Left colon (tissue), 2 donors: ENCODE measurements at regions not wholly inside any gene's neighbourhood (a gene's known extent, or its start where the extent isn't known, plus 50 kb on each side); places are given as distances from the start of the nearest gene placed in this dataset.

Experiments used
- ATAC-seq: fragments of 200-7000 bp; cut with Tn5 transposase; one replicate; pipeline ENCODE4 v1.9.1; 2020; ENCODE audit warnings: mild to moderate bottlenecking, moderate library complexity
- DNase-seq, 2 donors: peaks; one replicate each; pipeline ENCODE4 v3.0.0-alpha.2; 2020
- intact Hi-C, 2 donors: fragments of 100-400 bp; cut with DNase I in 1 of 2; cut with micrococcal nuclease in 1 of 2; formaldehyde crosslinking; loops; one replicate each; pipeline versions ENCODE4 v1.11.2 to v1.14.0; 2022; cut with DNase I, micrococcal nuclease
- donor health status: DM: no; HTN: no; CAD: no.
- donor health status: DM: yes; HTN: yes; CAD: no.

- intact Hi-C loops: no loop called here
- ATAC-seq: no peak
- DNase-seq: no peak
These were observed 584.2 kb downstream of the CMPK2 start for GRCh38 chr2:6281524-6281923.

GRCh38 chr2:6283259-6283658, 582.4 kb downstream of the CMPK2 start:
- ATAC-seq (no peak), DNase-seq (no peak)
- intact Hi-C loops: no loop called here

- intact Hi-C loops: no loop called here
These were observed 578.3 kb downstream of the CMPK2 start for GRCh38 chr2:6287406-6287805.

GRCh38 chr2:6288791-6289190, 576.9 kb downstream of the CMPK2 start:
- intact Hi-C loops: no loop called here
- DNase-seq (no peak), ATAC-seq (no peak)

More at GRCh38 chr2:6287406-6287805, 578.3 kb downstream of the CMPK2 start:
- DNase-seq: no peak
- ATAC-seq: no peak

GRCh38 chr2:6290217-6291015, 575.3 kb downstream of the CMPK2 start:
- ATAC-seq (no peak), DNase-seq (no peak)
- intact Hi-C loops: no loop called here

DNA sequence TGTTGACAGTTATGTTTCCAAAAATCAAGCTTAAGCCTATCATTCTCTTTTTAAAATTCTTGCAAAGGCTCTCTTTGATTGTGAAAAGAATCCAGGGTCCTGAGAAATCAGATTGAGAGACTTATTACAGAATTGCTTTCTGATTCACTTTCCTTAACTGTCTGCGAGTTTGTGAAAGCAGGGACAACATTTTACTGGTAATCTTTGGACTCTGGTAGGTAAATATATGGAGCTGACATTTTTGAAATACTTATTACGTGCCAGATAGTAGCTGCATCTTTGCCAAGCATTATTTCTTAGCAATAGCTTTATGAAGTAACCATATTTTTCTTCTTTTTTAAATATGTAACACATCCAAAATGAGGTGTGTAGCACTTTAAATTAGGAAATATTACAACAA, 570.9 kb downstream of the CMPK2 start:
- ATAC-seq (no peak), DNase-seq (no peak)
- intact Hi-C loops: no loop called here

GRCh38 chr2:6297238-6297637, 568.5 kb downstream of the CMPK2 start:
- ATAC-seq (no peak), DNase-seq (no peak)
- intact Hi-C loops: no loop called here

- DNase-seq: no peak
- intact Hi-C loops: no loop called here
These were observed 564.3 kb downstream of the CMPK2 start for GRCh38 chr2:6301426-6301825.

DNA sequence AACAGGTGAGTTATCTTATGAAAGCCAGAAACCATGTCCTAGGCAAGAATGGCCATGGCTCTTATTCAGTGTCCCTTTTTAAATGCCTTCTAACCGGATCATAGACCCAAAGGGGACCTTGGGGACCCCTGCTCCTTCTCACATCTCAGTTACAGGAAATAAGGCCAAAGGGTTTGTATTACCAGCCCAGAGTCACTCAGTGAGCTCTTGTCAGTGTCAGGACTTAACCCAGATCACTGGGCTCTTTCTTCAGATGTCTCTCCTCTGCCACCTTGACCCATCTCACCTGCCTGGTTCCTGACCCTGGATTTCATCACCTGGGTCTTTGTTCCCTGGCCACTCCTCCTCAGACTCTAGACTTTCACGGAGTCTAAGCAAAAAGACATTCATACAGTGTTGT, 556.7 kb downstream of the CMPK2 start:
- DNase-seq (no peak), ATAC-seq (no peak)
- intact Hi-C loops: no loop called here

More at GRCh38 chr2:6301426-6301825, 564.3 kb downstream of the CMPK2 start:
- ATAC-seq: no peak

DNA sequence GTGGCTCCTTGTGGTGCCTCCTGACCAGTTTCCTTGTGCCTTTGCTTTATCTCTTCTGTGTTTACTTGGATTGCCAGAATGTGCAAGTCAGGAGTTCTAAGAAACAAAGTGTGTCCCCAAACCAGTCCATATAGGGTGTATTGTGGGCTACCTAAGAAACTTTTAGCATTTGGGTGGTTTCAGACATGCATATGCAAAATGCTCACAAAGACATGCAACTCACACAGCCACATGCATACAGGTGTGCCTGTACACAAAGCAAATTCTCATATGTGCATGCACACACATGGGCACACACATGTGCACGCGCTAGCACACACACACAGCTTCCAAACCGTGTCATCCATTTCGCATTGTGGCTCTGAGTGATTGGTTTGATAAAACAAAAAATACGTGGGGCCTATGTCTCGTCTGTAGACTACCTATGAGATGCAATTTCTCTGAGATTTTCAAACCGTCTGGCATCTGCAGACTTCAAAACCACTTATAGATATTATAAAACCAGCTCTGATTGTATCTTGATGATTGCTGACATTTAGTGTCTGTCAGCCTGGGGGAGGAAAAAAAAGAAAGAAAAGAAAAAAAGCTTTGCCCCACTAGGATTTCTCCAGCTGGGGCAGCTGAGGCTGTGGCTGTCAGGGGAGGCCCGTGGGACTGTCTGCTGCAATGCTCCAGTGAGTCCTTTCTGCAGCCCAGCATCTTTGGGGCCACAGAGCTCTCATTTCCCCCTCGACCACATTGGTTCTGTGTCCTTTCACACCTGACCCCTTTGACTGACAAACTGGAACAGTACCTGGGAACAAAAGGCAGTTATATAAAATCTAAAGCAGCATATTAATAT, 556.1 kb downstream of the CMPK2 start:
- ATAC-seq (no peak), DNase-seq (no peak)
- intact Hi-C loops: no loop called here

GRCh38 chr2:6310256-6311215, 555.2 kb downstream of the CMPK2 start:
- DNase-seq: no peak
- ATAC-seq: no peak
- intact Hi-C loops: no loop called here

GRCh38 chr2:6312367-6312766, 553.3 kb downstream of the CMPK2 start:
- intact Hi-C loops: no loop called here
- ATAC-seq (no peak), DNase-seq (no peak)

GRCh38 chr2:6314218-6314960, 551.3 kb downstream of the CMPK2 start:
- intact Hi-C loops: no loop called here
- no peak for ATAC-seq

DNA sequence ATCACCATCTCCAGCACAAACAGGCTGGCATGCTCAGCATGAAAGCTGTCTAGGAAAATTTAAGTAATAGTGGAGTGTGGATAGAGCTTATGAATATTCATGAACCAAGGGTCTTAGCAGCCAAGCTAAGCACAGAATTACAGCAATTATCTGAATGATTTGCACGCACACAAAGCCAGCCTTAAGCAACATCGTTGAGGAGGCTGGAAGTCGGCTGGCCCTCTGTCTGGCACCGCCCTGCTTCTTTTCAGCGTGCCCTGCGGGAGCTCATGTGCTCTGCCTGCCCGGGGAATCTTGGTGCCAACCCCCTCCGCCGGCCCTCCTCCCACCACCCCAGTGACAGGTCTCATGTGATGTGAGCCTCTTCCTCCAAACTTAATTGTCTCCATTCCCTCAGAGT, 540.1 kb downstream of the CMPK2 start:
- ATAC-seq: no peak
- no peak for DNase-seq
- intact Hi-C loops: no loop called here

More at GRCh38 chr2:6314218-6314960, 551.3 kb downstream of the CMPK2 start:
- no peak for DNase-seq

DNA sequence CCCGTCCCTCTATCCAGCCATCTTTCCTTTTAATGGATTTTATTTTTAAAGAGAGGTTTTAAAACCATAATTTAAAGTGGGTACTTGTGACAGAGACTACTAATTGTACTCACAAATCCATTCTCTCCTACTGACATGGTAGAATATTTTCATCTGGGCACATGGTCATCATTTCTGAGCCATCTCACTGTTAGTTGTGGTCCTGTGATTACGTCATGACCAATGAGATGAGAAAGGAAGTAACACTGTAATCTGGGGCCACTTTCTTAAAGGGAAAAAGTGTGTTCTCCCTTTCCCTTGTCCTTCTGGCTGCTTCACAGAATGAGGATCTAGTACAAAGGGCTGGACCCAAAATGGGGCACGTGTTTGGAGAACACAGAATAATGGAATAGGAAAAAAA, 538.7 kb downstream of the CMPK2 start:
- DNase-seq (no peak), ATAC-seq (no peak)
- intact Hi-C loops: no loop called here

- ATAC-seq: no peak
- DNase-seq: no peak
- intact Hi-C loops: no loop called here
These were observed 528.8 kb downstream of the CMPK2 start for GRCh38 chr2:6336752-6337471.

GRCh38 chr2:6337472-6337820, 528.3 kb downstream of the CMPK2 start:
- ATAC-seq (no peak), DNase-seq (no peak)
- intact Hi-C loops: no loop called here

- DNase-seq: no peak
- intact Hi-C loops: no loop called here
- ATAC-seq: no peak
These were observed 524.0 kb downstream of the CMPK2 start for GRCh38 chr2:6341588-6342129.
